Suprapubic skin (tissue), 3 donors: ENCODE measurements at regions not wholly inside any gene's neighbourhood (a gene's known extent, or its start where the extent isn't known, plus 50 kb on each side); places are given as distances from the start of the nearest gene placed in this dataset.

Experiments
- EP300 ChIP-seq: sonication (generic); formaldehyde crosslinking; IDR thresholded peaks from one replicate; pipeline ENCODE4 v1.6.1; 2017; ENCODE audit warnings: antibody characterized with exemption
- POLR2A ChIP-seq, 2 donors: fragments of 450-650 bp; IDR thresholded peaks; one replicate each; pipeline ENCODE4 v1.6.1; 2017; ENCODE audit warnings: antibody characterized with exemption in 2 of 2, mild to moderate bottlenecking in 2 of 2, moderate library complexity in 2 of 2
- TF ChIP-seq, protein P1 (sequence below), 2 donors: fragments of 200-600 bp in 1 of 2; fragments of 450-650 bp in 1 of 2; sonication (generic) in 1 of 2; IDR thresholded peaks; one replicate each; pipeline ENCODE4 v1.5.1; 2016 to 2019; ENCODE audit warnings: antibody characterized with exemption in 2 of 2, mild to moderate bottlenecking in 1 of 2, moderate library complexity in 1 of 2

DNA sequence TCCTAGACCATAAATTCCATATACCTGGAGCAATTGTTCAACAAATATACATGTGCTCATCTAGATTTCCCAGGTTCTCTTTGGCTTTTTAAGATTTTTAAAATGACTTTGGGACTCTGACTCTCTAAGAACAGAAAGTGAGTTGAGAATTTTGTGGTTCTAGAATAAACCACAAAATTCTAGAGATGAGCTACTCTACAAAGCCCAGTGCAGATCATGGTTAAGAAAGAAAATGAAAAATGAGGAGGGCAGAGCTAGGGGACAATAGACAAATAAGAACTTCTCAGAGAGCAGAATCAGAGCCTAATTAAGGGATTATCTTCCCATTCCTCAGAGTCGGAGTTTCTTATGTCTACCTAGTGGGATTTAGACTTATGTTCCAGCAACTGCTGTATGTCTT is 694.7 kb downstream of the ZNF385D start:
- TF ChIP-seq, protein P1, sequence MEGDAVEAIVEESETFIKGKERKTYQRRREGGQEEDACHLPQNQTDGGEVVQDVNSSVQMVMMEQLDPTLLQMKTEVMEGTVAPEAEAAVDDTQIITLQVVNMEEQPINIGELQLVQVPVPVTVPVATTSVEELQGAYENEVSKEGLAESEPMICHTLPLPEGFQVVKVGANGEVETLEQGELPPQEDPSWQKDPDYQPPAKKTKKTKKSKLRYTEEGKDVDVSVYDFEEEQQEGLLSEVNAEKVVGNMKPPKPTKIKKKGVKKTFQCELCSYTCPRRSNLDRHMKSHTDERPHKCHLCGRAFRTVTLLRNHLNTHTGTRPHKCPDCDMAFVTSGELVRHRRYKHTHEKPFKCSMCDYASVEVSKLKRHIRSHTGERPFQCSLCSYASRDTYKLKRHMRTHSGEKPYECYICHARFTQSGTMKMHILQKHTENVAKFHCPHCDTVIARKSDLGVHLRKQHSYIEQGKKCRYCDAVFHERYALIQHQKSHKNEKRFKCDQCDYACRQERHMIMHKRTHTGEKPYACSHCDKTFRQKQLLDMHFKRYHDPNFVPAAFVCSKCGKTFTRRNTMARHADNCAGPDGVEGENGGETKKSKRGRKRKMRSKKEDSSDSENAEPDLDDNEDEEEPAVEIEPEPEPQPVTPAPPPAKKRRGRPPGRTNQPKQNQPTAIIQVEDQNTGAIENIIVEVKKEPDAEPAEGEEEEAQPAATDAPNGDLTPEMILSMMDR (IDR thresholded peaks at IDR 0.05): no peak
- TF ChIP-seq POLR2A (IDR thresholded peaks at IDR 0.05) (no peak), EP300 (no peak)
